PC-9 (cell line): ENCODE measurements at regions not wholly inside any gene's neighbourhood (a gene's known extent, or its start where the extent isn't known, plus 50 kb on each side); places are given as distances from the start of the nearest gene placed in this dataset.

ENCODE experiments used
- BruUV-seq: library from RNA; stranded (reverse); fragments of 400-500 nt; replicated peaks from 2 replicates; lab custom pipeline; 2021; lab: Mats Ljungman, UMichigan
- CTCF ChIA-PET: fragments of 300-600 bp; sonication (Branson Sonifier 250); formaldehyde crosslinking; loops from one replicate; lab custom pipeline; 2022; ENCODE audit warnings: antibody characterized with exemption; lab: Charles Lee
- POLR2A ChIA-PET: fragments of 300-600 bp; sonication (Branson Sonifier 250); formaldehyde crosslinking; loops from one replicate; lab custom pipeline; 2022; ENCODE audit warnings: antibody characterized with exemption; ENCODE audit not compliant: unreplicated experiment; lab: Charles Lee
- DNase-seq, 2 experiments: peaks; one replicate each; pipeline versions ENCODE4 v3.0.0 to v3.0.0-alpha.2; 2015 to 2022; ENCODE audit warnings: mixed read lengths in 1 of 2
- H2AFZ ChIP-seq: fragments of 200-600 bp; sonication (generic); 2 replicates; pipeline ENCODE4 v1.8.1; 2017; ENCODE audit warnings: antibody characterized with exemption
- H3F3A ChIP-seq: fragments of 200-600 bp; sonication (generic); 2 replicates; pipeline ENCODE4 v1.8.1; 2017; ENCODE audit warnings: antibody characterized with exemption, mild to moderate bottlenecking, low read depth; ENCODE audit not compliant: insufficient read depth
- H3K27ac ChIP-seq: fragments of 200-600 bp; sonication (generic); 2 replicates; pipeline ENCODE4 v1.6.1; 2016; ENCODE audit warnings: mixed run types
- H3K27me3 ChIP-seq: fragments of 200-600 bp; sonication (generic); 2 replicates; pipeline ENCODE4 v1.6.1; 2016; ENCODE audit warnings: low read depth, mixed run types; ENCODE audit not compliant: insufficient read depth
- H3K36me3 ChIP-seq: fragments of 200-600 bp; sonication (generic); 2 replicates; pipeline ENCODE4 v1.6.1; 2016; ENCODE audit warnings: low read depth, mixed run types
- H3K4me1 ChIP-seq: fragments of 200-600 bp; sonication (generic); replicated peaks from 2 replicates; pipeline ENCODE4 v1.6.1; 2016; ENCODE audit warnings: mixed run types; ENCODE audit not compliant: insufficient read depth
- H3K4me2 ChIP-seq: fragments of 200-600 bp; sonication (generic); 2 replicates; pipeline ENCODE4 v1.6.1; 2017; ENCODE audit warnings: mixed run types
- H3K4me3 ChIP-seq: fragments of 200-600 bp; sonication (generic); 2 replicates; pipeline ENCODE4 v1.6.1; 2016; ENCODE audit warnings: mixed run types
- H3K79me2 ChIP-seq: fragments of 200-600 bp; sonication (generic); 2 replicates; pipeline ENCODE4 v1.6.1; 2017; ENCODE audit warnings: low read depth, mixed run types
- H3K9me2 ChIP-seq: fragments of 200-600 bp; sonication (generic); 2 replicates; pipeline ENCODE4 v1.8.1; 2017; ENCODE audit warnings: mild to moderate bottlenecking; ENCODE audit not compliant: insufficient read depth
- H3K9me3 ChIP-seq: fragments of 200-600 bp; sonication (generic); 2 replicates; pipeline ENCODE4 v1.8.1; 2016; ENCODE audit warnings: low read depth; ENCODE audit not compliant: insufficient read depth
- H4K20me1 ChIP-seq: fragments of 200-600 bp; sonication (generic); 2 replicates; pipeline ENCODE4 v1.8.1; 2017; ENCODE audit not compliant: insufficient read depth
- CTCF ChIP-seq: fragments of 200-600 bp; sonication (generic); conservative IDR thresholded peaks from 2 replicates; pipeline ENCODE4 v1.6.1; 2017; ENCODE audit warnings: mixed run types, antibody characterized with exemption, mild to moderate bottlenecking, moderate library complexity
- EZH2 ChIP-seq: fragments of 200-600 bp; sonication (generic); IDR thresholded peaks from 2 replicates; pipeline ENCODE4 v1.8.0; 2017; ENCODE audit warnings: antibody characterized with exemption, low read depth
- intact Hi-C: fragments of 100-400 bp; cut with micrococcal nuclease; formaldehyde crosslinking; loops from one replicate; pipeline ENCODE4 v1.10.0; 2022; ENCODE audit not compliant: unreplicated experiment

GRCh38 chr3:166934879-166935278 lies 445.2 kb downstream of the ZBBX start:
- H3K79me2 ChIP-seq: no peaks in the 10 kb centered on the region
- no peaks in the 10 kb centered on the region for H3F3A ChIP-seq
- 0 out of 2 replicates have a peak, but pooled peaks cover 4% of the 10 kb centered on the region for H3K9me2 ChIP-seq
- no peak for TF ChIP-seq CTCF
- TF ChIP-seq EZH2: no peak
- H3K27me3 ChIP-seq: no peaks in the 10 kb centered on the region
- no peak overlapping the region for H2AFZ ChIP-seq
- no peaks in the 10 kb centered on the region for H3K4me1 ChIP-seq
- H3K36me3 ChIP-seq: no peaks in the 10 kb centered on the region
- no peak overlapping the region for H3K4me3 ChIP-seq
- H3K9me3 ChIP-seq: no peaks in the 10 kb centered on the region
- no peaks in the 10 kb centered on the region for H4K20me1 ChIP-seq
- H3K4me2 ChIP-seq: no peak overlapping the region
- no peak for DNase-seq
- POLR2A ChIA-PET: interaction anchor here (0.6 kb wide), 1 partner anchor 301 kb away, joined by 4 read pairs; no protein-coding TSS in a partner anchor
- no peak overlapping the region for H3K27ac ChIP-seq
- intact Hi-C loops: no loop called here
- no TSS peak for BruUV-seq
- CTCF ChIA-PET: no interaction called here

GRCh38 chr3:166917437-166917836 lies 462.7 kb downstream of the ZBBX start:
- no peak overlapping the region for H2AFZ ChIP-seq
- no peaks in the 10 kb centered on the region; the same call in 1 of the 2 replicates for H3K9me3 ChIP-seq
- no peak overlapping the region for H3K27ac ChIP-seq
- TF ChIP-seq EZH2: no peak
- no peak for TF ChIP-seq CTCF
- H3K79me2 ChIP-seq: no peaks in the 10 kb centered on the region
- H3K4me3 ChIP-seq: no peak overlapping the region
- no peak overlapping the region for H3K4me2 ChIP-seq
- H3K9me2 ChIP-seq: no peaks in the 10 kb centered on the region
- ChIA-PET POLR2A (no interaction called here), CTCF (no interaction called here)
- no TSS peak for BruUV-seq
- H3K4me1 ChIP-seq: no peaks in the 10 kb centered on the region
- intact Hi-C loops: no loop called here
- DNase-seq: no peak
- no peaks in the 10 kb centered on the region for H3K27me3 ChIP-seq
- H3F3A ChIP-seq: no peaks in the 10 kb centered on the region
- H3K36me3 ChIP-seq: no peaks in the 10 kb centered on the region
- H4K20me1 ChIP-seq: no peaks in the 10 kb centered on the region

GRCh38 chr3:166902374-166902773 lies 477.7 kb downstream of the ZBBX start:
- DNase-seq: no peak
- Histone ChIP-seq H3K9me2 (no peaks in the 10 kb centered on the region), H3K79me2 (no peaks in the 10 kb centered on the region), H2AFZ (no peak overlapping the region), H3K4me1 (no peaks in the 10 kb centered on the region), H3K36me3 (no peaks in the 10 kb centered on the region), H3F3A (no peaks in the 10 kb centered on the region), H3K9me3 (no peaks in the 10 kb centered on the region), H3K4me2 (no peak overlapping the region), H3K27me3 (no peaks in the 10 kb centered on the region), H4K20me1 (no peaks in the 10 kb centered on the region; the same call in 1 of the 2 replicates), H3K4me3 (no peak overlapping the region), H3K27ac (no peak overlapping the region)
- BruUV-seq: no TSS peak
- intact Hi-C loops: loop anchor here (10.0 kb wide), 1 partner anchor 1048 kb away; no protein-coding TSS in a partner anchor
- POLR2A ChIA-PET: no interaction called here
- CTCF ChIA-PET: interaction anchor here (0.6 to 0.7 kb wide), 2 partner anchors 102 to 243 kb away, joined by 3 read pairs; no protein-coding TSS in a partner anchor
- TF ChIP-seq EZH2: no peak
- TF ChIP-seq CTCF: peak; percentile 55
